ENCODE measurements at regions not wholly inside any gene's neighbourhood (a gene's known extent, or its start where the extent isn't known, plus 50 kb on each side); places are given as distances from the start of the nearest gene placed in this dataset.

DNA sequence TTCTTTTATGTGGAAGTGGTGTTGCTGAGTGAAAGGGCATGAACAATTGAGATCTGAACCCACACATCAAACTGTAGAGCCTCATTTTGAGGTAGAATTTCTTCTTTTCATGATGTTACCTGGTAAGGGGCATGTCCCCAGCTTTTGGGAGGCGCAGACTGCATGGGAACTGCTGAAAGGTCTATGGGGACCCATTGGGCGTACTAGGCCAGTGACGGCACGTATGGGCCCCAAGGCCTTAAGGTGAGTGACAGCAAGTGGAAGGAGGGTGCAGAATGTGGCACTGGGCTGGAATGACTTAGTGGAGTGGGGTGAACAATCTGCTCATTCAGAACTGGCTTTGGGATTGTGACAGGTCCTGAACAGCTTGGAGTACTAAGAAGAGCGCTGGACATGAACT, 123.6 kb upstream of the RGMA start:
- DNase-seq (ENCODE audit: insufficient read length, low spot score) (no peak), FAIRE-seq (no peak)
- TF ChIP-seq POLR2A (IDR thresholded peaks at IDR 0.05; ENCODE audit: low read depth, low read length) = no peak

DNA sequence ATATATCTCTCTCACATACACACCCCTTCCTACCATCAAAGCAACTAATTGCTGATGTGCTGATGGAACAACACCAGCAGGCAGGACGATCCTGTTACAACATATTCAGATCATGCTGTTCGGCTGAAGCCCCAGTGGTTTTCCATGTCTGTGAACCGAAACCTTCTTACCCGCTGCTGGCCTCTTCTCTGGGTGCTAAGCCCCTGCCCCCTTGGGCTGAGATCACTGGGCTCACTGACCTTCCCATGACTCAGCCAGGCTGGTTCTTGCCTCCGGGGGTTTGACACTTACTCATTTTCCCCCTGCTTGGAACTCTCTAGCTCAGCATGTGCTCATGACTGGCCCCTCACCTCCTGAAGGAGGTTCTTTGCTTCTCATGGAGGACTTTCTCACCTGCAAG, 122.0 kb upstream of the RGMA start:
- FAIRE-seq (no peak), DNase-seq (ENCODE audit: insufficient read length, low spot score) (no peak)
- no peak for TF ChIP-seq POLR2A (IDR thresholded peaks at IDR 0.05; ENCODE audit: low read depth, low read length)

DNA sequence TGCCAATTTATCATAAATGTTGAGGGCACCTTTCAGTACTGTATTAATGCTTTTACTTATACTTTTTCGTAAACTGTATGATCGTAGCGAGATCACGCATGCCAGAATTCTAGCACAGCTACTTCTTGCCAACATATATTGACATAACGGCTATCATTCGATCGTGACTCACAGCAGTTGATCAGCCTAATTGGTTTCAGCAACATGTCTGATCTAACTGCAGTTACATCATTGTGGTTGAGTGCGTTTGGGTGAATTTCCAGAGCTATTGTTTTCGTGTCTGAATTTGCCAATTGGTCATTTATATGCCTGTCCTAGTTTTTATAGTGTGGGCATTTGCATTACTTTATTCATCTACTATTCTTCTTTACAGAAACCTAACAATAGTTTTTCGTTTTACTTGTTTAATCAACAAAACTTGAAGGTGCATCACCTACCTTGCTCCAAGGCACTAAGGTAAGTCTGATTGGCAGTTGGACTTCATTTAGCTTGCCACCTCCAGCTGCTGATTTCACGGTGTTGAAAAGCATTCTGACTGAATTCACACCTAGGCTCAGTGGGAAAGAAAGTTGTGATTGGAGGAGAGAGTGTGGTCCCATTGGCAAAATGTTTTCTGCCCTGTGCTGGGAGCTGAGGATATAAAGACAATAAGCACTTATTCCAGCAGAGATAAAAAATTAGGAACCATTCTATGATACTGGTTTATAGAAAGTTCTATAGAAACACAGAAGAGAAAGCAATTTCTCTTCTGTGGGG, 120.9 kb upstream of the RGMA start:
- FAIRE-seq (no peak), DNase-seq (ENCODE audit: insufficient read length, low spot score) (no peak)
- no peak for TF ChIP-seq POLR2A (IDR thresholded peaks at IDR 0.05; ENCODE audit: low read depth, low read length)

DNA sequence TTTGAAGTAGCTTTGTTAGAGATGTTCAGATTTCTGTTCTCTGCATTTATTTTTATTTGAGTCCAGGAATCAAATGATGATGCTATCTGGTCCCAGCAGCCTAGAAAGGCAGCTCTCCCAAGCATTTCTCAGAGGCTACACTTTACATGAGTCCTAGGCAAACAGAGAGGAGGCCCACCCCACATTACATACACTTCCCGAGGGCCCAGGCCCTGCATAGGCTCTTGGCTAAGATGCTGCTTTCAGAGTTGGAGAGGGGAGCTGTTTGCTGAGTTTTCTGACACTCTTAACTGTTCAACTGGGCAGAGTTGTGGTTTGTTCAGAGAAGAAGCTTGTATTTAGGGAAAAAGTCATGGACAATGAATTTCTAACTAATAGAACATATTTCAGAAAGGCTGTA, 117.9 kb upstream of the RGMA start:
- TF ChIP-seq POLR2A (IDR thresholded peaks at IDR 0.05; ENCODE audit: low read depth, low read length) = no peak
- FAIRE-seq = no peak
- no peak for DNase-seq (ENCODE audit: insufficient read length, low spot score)

DNA sequence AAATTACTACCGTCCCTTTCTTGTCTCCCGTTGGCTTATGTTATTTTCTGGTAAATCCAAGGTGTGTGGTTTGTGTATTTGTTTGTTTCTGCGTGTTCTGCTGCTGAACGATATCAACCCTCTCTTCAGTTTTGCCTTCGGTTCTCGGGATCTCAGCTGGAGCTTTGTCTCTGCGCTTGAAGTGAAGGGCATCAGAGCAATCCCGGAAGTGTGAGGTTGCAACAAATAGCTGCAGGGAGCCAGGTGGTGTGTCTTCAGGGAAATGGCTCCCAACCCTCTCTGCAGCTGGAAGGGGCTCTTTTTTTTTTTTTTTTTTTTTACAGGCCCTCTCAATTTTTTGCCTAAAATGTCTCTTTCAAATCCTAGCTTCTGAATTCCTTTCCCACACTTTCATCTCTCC, 116.4 kb upstream of the RGMA start:
- DNase-seq (ENCODE audit: insufficient read length, low spot score) (no peak), FAIRE-seq (no peak)
- no peak for TF ChIP-seq POLR2A (IDR thresholded peaks at IDR 0.05; ENCODE audit: low read depth, low read length)

DNA sequence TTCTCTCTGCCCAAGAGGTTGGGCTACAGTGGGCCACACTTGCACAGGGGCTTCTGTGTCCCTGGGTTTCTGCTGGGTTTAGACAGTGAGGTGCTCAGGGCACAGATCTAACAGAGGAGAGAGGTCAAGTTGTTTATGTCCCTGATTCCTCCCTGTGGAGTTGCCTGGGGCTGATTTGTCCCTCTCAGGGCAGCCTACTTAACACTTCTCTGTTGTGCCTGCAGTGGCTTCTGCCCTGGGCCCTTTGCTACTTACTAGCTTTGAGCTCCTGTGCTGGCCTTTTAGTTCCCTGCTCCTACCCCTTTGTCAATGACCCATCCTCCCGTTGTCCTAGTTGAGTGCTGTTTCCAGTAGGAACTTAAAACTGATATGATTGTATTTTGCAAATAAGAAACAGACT, 114.0 kb upstream of the RGMA start:
- FAIRE-seq (no peak), DNase-seq (ENCODE audit: insufficient read length, low spot score) (no peak)
- no peak for TF ChIP-seq POLR2A (IDR thresholded peaks at IDR 0.05; ENCODE audit: low read depth, low read length)

DNA sequence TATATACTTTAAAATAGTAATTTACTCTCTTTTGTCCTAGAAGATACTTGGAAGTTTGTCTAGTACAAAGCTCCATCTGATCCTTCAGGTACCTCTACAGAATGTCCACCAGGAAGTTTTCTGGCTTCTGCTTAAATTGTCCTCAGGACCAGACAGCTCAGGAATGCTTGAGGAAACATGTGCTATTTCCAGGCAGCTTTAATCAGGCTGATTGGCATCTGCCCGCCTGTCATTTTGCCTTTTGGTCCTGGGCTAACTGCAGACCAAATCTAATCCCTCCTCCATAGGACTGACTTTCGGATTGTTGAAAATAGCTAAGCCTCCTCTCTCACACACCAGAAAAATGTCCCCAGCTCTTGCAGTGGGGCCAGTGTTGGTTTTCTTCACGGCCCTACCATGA, 113.4 kb upstream of the RGMA start:
- TF ChIP-seq POLR2A (IDR thresholded peaks at IDR 0.05; ENCODE audit: low read depth, low read length) = no peak
- DNase-seq (ENCODE audit: insufficient read length, low spot score) = no peak
- no peak for FAIRE-seq

DNA sequence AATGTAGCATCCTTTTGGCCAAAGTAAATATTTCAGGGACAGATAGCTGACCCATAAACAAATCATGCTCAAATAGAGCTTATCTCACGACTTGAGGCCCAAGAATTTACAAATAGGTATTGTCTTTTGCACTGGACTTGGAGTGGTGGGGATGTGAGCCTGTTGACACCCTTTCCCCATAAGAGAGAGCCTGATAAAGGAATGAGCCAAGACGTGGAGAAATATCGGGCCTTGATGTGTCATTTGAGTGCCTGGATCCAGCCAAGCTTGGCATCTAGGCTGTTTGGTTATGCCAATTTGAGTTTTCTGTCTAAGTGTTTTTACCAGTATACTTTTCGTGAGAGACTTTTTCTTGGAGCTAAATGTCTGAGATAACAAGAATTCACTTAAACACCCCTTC, 112.9 kb upstream of the RGMA start:
- FAIRE-seq (no peak), DNase-seq (ENCODE audit: insufficient read length, low spot score) (no peak)
- no peak for TF ChIP-seq POLR2A (IDR thresholded peaks at IDR 0.05; ENCODE audit: low read depth, low read length)

DNA sequence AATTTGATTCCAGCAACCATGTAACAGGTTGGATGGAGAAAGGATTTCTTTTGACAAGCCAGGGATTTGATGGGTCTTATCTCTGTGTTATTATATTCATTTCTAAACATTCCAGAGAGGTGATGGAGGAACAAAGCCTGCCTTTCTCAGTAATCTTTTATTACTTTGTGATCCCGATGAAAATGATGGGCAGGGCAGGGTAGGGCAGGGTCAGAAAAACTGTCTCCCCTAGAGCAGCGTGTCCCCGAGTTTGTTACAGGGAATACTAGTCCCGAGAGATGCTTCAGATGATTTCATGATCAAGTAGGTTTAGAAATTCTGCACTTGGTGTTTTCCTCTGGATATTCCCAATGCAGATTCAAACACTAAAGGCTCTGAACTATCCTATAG, 111.8 kb upstream of the RGMA start:
- DNase-seq (ENCODE audit: insufficient read length, low spot score) = no peak
- no peak for TF ChIP-seq POLR2A (IDR thresholded peaks at IDR 0.05; ENCODE audit: low read depth, low read length)
- FAIRE-seq = no peak

DNA sequence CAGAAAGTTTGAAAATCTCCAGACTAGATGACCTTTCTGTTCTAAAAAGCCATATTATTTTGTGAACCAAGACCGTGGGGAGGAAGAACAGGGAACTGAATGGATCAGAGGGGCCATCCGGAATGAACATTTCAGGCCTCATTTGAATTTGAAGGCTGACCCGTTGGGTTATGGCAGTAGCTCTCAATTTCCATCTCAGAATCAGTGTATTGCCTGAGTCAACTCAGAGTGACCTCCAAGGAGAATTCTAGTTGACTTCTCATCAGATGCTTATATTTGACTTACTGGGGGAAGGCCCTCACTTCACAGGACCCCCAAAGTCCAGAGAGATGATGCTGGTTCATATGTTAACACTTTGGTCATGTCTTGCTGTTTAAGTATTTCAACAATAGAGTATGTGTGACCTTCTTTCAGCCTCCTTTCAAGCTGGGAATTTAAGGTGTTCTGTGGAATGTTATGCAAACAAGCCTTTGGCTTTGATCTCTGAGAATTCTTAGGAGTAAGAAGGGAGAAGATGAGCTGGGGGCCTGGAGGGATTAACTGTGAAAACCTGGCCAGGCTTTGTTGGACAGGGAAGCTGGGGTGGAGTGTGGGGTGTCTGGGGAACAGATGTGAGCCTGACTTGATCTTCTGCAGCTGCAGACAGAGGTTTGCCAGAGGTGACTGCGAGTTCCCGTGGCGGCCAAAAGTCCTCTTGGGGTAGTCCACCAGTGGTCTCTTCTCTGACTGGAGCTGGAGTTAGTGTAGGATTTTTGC, 111.2 kb upstream of the RGMA start:
- TF ChIP-seq POLR2A (IDR thresholded peaks at IDR 0.05; ENCODE audit: low read depth, low read length) = no peak
- FAIRE-seq (no peak), DNase-seq (ENCODE audit: insufficient read length, low spot score) (no peak)

DNA sequence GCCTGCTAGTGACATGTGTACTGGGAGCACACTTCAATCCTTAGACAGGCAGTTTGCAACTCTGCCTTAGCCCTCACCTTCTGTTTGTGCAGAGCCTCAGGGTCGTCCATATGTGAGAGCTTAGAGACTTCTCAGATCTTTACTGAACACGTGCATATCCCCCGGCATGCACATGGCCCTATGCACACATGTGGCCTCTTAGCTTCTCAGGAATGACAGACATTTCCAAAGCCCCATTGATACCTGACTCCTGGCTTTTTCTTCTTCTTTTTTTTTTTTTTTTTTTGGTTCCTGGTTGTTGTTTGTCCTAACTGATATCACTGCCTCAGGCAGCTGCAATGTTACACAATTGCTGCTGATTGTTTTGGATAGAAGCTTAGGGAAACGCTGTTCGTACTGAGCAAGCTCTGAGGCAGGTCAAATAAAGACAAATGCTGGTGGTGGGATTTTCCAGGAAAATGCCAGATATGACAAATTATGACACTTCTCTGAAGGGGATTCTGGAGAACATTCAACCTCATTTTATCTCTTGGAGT, 107.2 kb upstream of the RGMA start:
- TF ChIP-seq POLR2A (IDR thresholded peaks at IDR 0.05; ENCODE audit: low read depth, low read length) = no peak
- no peak for FAIRE-seq

DNA sequence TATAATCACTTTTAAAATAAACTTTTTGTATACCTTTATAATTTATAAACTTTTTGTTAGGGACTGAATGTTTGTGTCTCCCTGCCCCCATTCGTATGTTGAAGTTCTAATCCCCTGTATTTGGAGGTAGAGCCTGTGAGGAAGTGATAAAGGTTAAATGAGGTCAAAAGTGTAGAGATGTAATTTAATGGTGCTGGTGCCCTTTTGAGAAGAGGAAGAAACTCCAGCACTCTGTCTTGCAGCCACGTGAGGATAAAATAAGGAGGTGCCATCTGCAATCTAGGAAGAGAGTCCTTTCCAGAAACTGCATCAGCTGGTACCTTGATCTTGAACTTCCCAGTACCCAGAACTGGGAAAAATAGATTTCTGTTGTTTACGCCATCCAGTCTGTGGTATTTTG, 106.1 kb upstream of the RGMA start:
- FAIRE-seq (no peak), DNase-seq (ENCODE audit: insufficient read length, low spot score) (no peak)
- no peak for TF ChIP-seq POLR2A (IDR thresholded peaks at IDR 0.05; ENCODE audit: low read depth, low read length)

More for the DNA sequence above, 107.2 kb upstream of the RGMA start:
- no peak for DNase-seq (ENCODE audit: insufficient read length, low spot score)

DNA sequence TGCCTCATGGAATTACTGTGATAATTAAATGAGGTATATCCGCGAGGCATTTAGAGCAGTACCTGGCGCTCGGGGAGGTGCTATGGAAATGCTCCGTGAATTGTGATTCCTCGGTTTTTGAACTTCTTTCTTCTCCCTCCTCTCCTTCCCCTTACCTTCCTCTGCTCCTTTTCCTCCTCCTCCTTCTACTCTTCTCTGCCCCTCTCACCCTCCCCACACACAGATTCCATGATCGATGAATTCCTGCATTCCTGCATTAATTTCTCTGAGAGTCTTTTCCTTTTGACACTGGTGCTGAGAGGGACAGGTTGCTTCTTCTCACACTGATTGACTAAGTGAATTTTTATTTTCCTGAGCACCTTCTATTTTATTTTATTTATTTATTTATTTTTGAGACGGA, 101.2 kb upstream of the RGMA start:
- no peak for FAIRE-seq
- no peak for TF ChIP-seq POLR2A (IDR thresholded peaks at IDR 0.05; ENCODE audit: low read depth, low read length)
- no peak for DNase-seq (ENCODE audit: insufficient read length, low spot score)

DNA sequence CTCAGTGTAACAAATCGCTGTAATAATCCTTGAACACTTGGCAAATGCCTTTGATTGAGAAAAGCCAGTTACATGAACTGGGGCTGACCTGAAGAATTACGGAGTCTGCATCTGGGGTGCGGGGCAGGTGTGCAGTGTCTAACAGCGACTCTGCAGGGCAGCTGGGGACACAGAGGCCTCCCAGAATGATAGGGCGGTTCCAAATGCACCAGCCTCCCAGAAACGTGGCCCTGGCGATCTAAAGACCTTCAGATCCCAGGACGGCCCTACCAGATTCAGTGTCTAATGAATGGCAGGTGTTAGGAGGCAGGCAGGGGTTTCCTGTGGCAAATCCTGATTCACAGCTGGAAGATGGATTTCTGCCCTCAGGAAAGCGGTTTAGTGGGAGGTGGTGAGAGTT, 100.5 kb upstream of the RGMA start:
- no peak for TF ChIP-seq POLR2A (IDR thresholded peaks at IDR 0.05; ENCODE audit: low read depth, low read length)
- no peak for FAIRE-seq
- no peak for DNase-seq (ENCODE audit: insufficient read length, low spot score)

DNA sequence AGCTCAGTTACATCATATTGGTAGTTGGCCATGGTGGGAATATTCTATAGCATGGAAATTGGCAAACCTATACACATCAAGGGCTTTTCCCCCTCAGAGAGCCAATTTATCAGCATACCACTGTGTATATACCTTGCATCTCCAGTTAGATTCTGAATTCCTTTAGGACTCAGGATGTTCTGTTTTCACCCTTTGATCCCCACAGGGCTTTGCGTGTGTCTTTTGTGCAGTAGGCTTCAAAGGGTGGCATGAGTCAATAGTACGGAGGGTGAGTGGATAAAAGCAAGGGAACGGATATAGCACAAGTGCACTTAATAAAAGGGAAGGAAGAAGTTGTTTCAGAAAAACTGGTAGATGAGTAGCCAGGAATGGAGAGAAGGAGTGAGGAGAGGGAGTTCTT, 99.2 kb upstream of the RGMA start:
- no peak for TF ChIP-seq POLR2A (IDR thresholded peaks at IDR 0.05; ENCODE audit: low read depth, low read length)
- no peak for DNase-seq (ENCODE audit: insufficient read length, low spot score)
- no peak for FAIRE-seq

All from H54 (cell line).